ENCODE measurements at regions not wholly inside any gene's neighbourhood (a gene's known extent, or its start where the extent isn't known, plus 50 kb on each side); places are given as distances from the start of the nearest gene placed in this dataset.
"Not testable (repeated sequence)": the region's sequence is repeated elsewhere in the genome, so short reads cannot be mapped to it uniquely, and the experiment has no call there.

DNA sequence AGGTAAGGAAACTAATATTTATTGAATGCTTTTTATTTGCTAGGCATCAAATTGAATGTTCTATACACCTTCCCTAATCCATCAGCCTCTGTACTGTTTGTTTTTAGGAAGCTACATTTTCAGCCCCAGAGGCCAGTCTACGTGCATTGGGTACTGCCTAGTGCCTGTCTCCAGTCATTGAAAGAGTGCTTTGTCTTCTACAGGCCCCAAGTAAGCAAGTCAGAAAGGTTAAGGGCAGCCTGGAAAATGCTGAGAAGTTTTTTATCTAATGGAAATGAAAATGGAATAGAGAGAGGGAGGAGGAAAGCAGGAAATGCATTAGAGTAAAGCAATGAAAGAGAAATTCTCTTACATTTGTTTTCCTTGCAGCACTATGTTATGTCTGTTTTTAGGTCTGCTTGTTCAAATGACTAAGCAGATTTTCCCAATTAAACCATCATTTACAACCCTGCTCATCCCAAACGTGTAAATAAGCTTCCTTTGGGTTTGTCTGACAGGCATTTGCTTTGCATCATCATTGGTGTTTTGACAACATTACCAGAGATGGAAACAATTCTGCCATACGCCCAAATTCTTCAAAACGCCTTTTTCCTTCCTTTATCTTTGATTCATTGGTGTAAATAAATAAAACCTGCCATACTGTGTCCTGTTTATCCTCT is 116.0 kb upstream of the GOT2 start:
- TF ChIP-seq EP300 (IDR thresholded peaks at IDR 0.05) (no peak), POLR2AphosphoS5 (IDR thresholded peaks at IDR 0.05) (no peak), POLR2A (IDR thresholded peaks at IDR 0.05) (no peak)
- TF ChIP-seq, protein P1, sequence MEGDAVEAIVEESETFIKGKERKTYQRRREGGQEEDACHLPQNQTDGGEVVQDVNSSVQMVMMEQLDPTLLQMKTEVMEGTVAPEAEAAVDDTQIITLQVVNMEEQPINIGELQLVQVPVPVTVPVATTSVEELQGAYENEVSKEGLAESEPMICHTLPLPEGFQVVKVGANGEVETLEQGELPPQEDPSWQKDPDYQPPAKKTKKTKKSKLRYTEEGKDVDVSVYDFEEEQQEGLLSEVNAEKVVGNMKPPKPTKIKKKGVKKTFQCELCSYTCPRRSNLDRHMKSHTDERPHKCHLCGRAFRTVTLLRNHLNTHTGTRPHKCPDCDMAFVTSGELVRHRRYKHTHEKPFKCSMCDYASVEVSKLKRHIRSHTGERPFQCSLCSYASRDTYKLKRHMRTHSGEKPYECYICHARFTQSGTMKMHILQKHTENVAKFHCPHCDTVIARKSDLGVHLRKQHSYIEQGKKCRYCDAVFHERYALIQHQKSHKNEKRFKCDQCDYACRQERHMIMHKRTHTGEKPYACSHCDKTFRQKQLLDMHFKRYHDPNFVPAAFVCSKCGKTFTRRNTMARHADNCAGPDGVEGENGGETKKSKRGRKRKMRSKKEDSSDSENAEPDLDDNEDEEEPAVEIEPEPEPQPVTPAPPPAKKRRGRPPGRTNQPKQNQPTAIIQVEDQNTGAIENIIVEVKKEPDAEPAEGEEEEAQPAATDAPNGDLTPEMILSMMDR (IDR thresholded peaks at IDR 0.05) = no peak
- no peaks in the 10 kb centered on the region for H3K27me3 ChIP-seq
- H3K27ac ChIP-seq = no peak overlapping the region
- H3K4me1 ChIP-seq = no peaks in the 10 kb centered on the region
- 47% methylated on average over 4 of the region's 4 CpGs for WGBS
- no peak for DNase-seq (ENCODE audit: low spot score in 2 of 2)
- no peaks in the 10 kb centered on the region for H3K9me3 ChIP-seq
- no peak overlapping the region for H3K4me3 ChIP-seq
- H3K36me3 ChIP-seq = no peaks in the 10 kb centered on the region

DNA sequence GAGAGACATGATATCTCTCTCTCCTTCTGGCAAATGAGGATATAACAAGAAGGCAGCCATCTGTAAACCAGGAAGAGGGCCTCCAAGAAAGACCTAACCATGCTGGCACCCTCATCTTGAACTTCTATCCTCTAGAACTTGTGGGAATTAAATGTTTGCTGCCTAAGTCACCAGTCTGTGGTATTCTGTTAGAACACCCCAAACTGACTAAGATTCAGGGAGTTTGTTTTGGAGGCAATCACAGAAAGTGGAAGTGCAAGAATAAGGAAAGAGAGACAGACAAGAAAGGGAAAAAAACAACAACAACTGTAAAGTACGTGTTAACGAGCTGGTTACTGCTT is 114.5 kb upstream of the GOT2 start:
- no peaks in the 10 kb centered on the region for H3K27me3 ChIP-seq
- H3K27ac ChIP-seq = no peak overlapping the region
- H3K4me3 ChIP-seq = no peak overlapping the region
- H3K4me1 ChIP-seq = no peaks in the 10 kb centered on the region
- WGBS = 89% methylated on average over 2 of the region's 2 CpGs
- TF ChIP-seq, protein P1 (IDR thresholded peaks at IDR 0.05) = no peak
- no peak for TF ChIP-seq POLR2A (IDR thresholded peaks at IDR 0.05)
- TF ChIP-seq EP300 (IDR thresholded peaks at IDR 0.05) = no peak
- no peak for TF ChIP-seq POLR2AphosphoS5 (IDR thresholded peaks at IDR 0.05)
- no peaks in the 10 kb centered on the region for H3K9me3 ChIP-seq
- DNase-seq (ENCODE audit: low spot score in 2 of 2) = no peak
- no peaks in the 10 kb centered on the region for H3K36me3 ChIP-seq

DNA sequence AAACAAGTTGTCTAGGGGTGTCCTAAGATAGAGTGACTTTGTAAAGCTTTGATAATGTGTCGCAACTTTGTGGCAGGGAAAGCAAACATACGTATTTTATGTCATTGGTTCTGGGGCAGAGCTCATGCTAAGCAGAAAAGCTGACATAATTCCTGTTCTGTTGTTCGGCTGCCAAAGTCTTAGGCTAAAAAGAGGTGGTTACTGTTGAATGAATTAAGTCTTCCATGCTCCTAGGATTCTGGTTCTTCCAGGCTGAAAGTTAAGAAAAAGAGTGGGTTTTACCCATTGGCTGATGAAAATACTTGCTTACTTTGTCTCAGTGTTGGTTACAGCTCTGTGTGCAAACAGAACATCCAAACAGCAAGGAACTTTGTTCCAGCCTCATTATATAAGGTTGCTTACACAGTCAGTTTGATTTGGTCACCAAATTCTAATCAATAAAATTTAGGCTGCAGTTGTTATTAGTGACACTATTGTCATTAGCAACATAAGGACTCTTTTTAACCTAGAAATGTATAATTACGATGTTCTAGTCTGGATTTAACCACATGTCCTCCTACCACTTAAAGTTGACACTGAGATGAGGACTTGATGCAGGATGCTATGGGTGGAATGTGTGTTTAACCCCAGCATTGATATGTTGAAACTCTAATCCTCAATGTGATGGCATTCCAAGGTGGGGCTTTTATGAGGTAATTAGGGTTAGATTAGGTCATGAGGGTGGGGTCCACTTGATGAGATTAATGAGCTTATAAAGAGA is 114.0 kb upstream of the GOT2 start:
- H3K27me3 ChIP-seq = no peaks in the 10 kb centered on the region
- no peaks in the 10 kb centered on the region for H3K9me3 ChIP-seq
- TF ChIP-seq, protein P1 (IDR thresholded peaks at IDR 0.05) = no peak
- TF ChIP-seq POLR2A (IDR thresholded peaks at IDR 0.05) (no peak), POLR2AphosphoS5 (IDR thresholded peaks at IDR 0.05) (no peak), EP300 (IDR thresholded peaks at IDR 0.05) (no peak)
- H3K36me3 ChIP-seq = no peaks in the 10 kb centered on the region
- H3K4me1 ChIP-seq = no peaks in the 10 kb centered on the region
- 44% methylated on average over 4 of the region's 4 CpGs for WGBS
- no peak overlapping the region for H3K27ac ChIP-seq
- DNase-seq (ENCODE audit: low spot score in 2 of 2) = no peak
- no peak overlapping the region for H3K4me3 ChIP-seq

DNA sequence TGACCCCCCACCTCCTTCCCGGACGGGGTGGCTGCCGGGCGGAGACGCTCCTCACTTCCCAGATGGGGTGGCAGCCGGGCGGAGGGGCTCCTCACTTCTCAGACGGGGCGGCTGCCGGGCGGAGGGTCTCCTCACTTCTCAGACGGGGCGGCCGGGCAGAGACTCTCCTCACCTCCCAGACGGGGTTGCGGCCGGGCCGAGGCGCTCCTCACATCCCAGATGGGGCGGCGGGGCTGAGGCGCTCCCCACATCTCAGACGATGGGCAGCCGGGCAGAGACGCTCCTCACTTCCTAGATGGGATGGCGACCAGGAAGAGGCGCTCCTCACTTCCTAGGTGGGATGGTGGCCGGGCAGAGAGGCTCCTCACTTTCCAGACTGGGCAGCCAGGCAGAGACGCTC is 112.1 kb upstream of the GOT2 start:
- not testable (repeated sequence) for H3K4me1 ChIP-seq; H3K36me3 ChIP-seq; H3K27ac ChIP-seq; H3K27me3 ChIP-seq; DNase-seq (ENCODE audit: low spot score in 2 of 2); H3K4me3 ChIP-seq; H3K9me3 ChIP-seq
- WGBS = 100% methylated on average over 13 of the region's 29 CpGs

DNA sequence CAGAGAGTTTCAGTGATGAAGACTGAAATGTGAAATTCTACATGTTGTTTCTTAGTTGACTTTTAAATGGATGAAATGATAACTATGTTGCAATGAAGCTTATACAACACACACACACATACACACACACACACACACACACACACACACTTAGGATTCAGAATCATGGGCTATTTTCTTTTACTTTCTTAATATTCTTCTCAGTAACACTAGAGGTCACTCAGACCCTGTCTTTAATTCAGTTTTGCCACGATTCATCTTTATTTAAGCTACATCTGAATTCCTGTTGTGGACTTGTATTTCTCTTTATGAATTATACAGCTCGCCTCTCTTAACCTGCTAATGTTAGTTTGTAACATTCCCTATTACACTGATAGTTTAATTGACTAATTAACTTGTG is 109.6 kb upstream of the GOT2 start:
- Histone ChIP-seq H3K9me3 (no peaks in the 10 kb centered on the region), H3K4me3 (no peak overlapping the region), H3K36me3 (no peaks in the 10 kb centered on the region), H3K27me3 (no peaks in the 10 kb centered on the region), H3K4me1 (no peaks in the 10 kb centered on the region), H3K27ac (no peak overlapping the region)
- TF ChIP-seq, protein P1 (IDR thresholded peaks at IDR 0.05) = no peak
- no peak for TF ChIP-seq POLR2A (IDR thresholded peaks at IDR 0.05)
- no peak for TF ChIP-seq EP300 (IDR thresholded peaks at IDR 0.05)
- TF ChIP-seq POLR2AphosphoS5 (IDR thresholded peaks at IDR 0.05) = no peak
- 20% methylated on average over 2 of the region's 2 CpGs for WGBS
- no peak for DNase-seq (ENCODE audit: low spot score in 2 of 2)
